WI38 (cell line): ENCODE measurements at regions not wholly inside any gene's neighbourhood (a gene's known extent, or its start where the extent isn't known, plus 50 kb on each side); places are given as distances from the start of the nearest gene placed in this dataset.
"Not testable (repeated sequence)": the region's sequence is repeated elsewhere in the genome, so short reads cannot be mapped to it uniquely, and the experiment has no call there.

Source experiments
- H3K4me3 ChIP-seq: 2 replicates; pipeline ENCODE4 v1.5.1; 2011; ENCODE audit warnings: low read depth, mild to moderate bottlenecking, control low read depth, low read length
- CTCF ChIP-seq: IDR thresholded peaks from 2 replicates; pipeline ENCODE4 v1.5.1; 2012; ENCODE audit warnings: low read depth, mild to moderate bottlenecking, control low read depth, low read length

- no peak overlapping the region for H3K4me3 ChIP-seq
- no peak for TF ChIP-seq CTCF
Measured at GRCh38 chr3:182323898-182324297, 469.4 kb upstream of the ATP11B start.

GRCh38 chr3:182325213-182325950 lies 467.9 kb upstream of the ATP11B start:
- TF ChIP-seq CTCF = no peak
- H3K4me3 ChIP-seq = no peak overlapping the region

- H3K4me3 ChIP-seq = no peak overlapping the region
- TF ChIP-seq CTCF = no peak
Measured at GRCh38 chr3:182327196-182327681, 466.1 kb upstream of the ATP11B start.

- no peak for TF ChIP-seq CTCF
- H3K4me3 ChIP-seq = no peak overlapping the region
Measured at GRCh38 chr3:182330646-182331045, 462.7 kb upstream of the ATP11B start.

- no peak for TF ChIP-seq CTCF
- H3K4me3 ChIP-seq = no peak overlapping the region
Measured at GRCh38 chr3:182331341-182331740, 462.0 kb upstream of the ATP11B start.

- no peak overlapping the region for H3K4me3 ChIP-seq
- TF ChIP-seq CTCF = no peak
Measured at GRCh38 chr3:182342252-182342651, 451.1 kb upstream of the ATP11B start.

GRCh38 chr3:182344026-182344425 lies 449.3 kb upstream of the ATP11B start:
- not testable (repeated sequence) for H3K4me3 ChIP-seq

- TF ChIP-seq CTCF = no peak
- H3K4me3 ChIP-seq = no peak overlapping the region
Measured at GRCh38 chr3:182349051-182349450, 444.3 kb upstream of the ATP11B start.
